Dedifferentiated amniotic fluid mesenchymal stem cell (primary cell): ENCODE measurements at regions not wholly inside any gene's neighbourhood (a gene's known extent, or its start where the extent isn't known, plus 50 kb on each side); places are given as distances from the start of the nearest gene placed in this dataset.

Source experiments
- DNase-seq: peaks from one replicate; pipeline ENCODE4 v3.0.0-alpha.2; 2016; ENCODE audit errors: extremely low spot score

DNA sequence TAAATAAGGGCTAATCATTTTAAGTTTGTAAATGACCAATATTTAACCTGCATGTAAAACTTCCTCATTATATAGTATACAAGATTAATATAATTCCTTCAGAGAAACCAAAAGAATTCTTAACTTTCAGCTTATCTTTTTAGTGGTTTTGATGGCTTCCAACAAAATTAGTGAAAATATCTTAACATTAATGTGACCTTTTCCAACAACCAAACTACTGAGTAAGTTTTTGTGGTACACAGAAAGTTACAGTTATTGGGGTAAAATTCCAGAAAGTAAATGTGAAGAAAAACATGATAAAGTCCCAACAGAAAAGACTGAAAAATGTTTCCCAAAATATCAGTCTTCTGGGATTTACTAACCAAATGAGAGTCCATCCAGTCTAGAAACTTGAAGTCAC, 111.0 kb upstream of the PDE3A start:
- DNase-seq, result no peak

GRCh38 chr12:20259786-20260185, 108.6 kb upstream of the PDE3A start:
- DNase-seq, result no peak

DNA sequence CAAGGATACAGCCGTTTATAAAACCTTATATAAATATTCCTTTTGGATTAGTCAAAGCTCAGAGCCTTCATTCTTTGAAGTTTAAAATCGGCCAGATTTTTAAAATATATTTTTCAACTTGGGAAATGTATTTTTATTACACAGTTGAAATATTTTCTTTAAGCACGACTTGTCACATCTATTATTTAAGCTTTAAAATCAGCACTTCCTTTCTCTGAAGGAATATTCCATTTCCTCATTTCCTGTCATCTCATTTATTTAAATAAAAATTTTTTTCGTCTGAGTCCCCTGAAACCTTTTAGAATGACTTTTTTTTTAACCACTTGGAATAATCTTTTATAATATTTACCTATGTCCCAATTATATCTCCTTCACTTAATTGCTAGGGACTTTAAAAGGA, 107.5 kb upstream of the PDE3A start:
- DNase-seq, result no peak

DNA sequence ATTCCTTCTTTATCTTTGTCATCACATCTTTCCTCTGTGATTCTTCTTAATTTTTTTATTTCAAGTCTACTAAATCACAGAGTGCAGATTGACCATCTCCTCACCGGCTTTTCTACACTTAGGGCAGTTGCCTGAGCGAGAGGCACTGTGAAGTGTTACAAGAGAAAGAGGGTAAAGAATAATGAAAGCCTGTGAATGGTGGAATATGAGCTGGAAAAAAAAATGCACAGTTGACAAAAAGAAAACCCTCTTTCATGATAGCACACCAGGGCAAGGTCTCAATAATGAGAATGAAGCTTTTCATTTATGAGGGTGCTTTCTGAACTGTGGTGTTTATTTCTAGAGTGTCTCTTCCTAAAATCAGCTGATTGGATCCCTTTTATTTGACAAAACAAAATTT, 106.2 kb upstream of the PDE3A start:
- no peak for DNase-seq

- DNase-seq, result no peak
Measured at GRCh38 chr12:20264026-20264425, 104.3 kb upstream of the PDE3A start.

GRCh38 chr12:20264608-20265114, 103.7 kb upstream of the PDE3A start:
- DNase-seq, result peak; percentile 44

DNA sequence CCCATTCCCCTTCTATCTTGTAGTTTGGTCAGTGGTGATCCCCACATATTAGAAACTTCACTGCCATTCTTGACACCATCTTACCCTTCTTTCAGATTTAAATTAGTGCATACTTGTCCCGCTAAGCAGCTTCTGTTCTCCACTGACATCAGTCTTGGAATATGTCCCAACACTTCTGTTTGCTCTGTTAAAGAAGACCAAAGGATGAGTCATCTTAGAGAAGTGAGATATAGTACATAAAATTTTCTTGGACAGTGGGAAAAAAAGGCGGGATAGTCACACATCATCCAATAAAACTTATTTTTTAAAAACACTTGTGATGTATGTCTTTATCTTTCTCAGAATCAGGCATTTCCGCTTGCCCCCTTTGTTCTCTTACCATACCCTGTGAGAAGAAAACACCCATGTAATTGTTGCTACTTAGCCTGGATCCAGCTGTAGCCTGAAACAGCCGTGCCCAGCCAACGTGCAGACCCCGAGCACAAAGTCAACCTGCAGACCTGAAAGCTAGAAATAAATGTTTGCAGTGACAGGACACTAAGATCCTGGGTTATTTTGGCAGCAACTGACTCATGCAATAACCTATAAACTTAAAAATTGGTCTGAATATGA, 100.1 kb upstream of the PDE3A start:
- DNase-seq, result no peak

DNA sequence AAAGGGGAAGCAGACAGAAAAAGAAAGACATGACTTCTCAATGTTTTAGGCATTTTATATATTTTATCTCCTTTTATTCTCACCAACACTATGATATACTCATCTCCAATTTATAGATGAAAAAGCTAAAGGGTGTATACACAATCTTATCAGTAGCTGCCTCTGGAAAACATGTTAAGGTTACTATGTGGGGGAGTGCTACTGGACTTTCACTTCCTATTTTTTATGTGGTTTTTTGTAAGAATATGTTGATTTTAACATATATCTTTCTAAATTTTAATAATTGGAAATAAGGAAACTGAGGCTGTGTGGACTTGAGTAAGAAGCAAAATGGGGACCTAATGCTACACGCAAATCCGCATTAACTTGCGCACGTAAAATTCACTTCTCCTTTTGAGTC, 99.6 kb upstream of the PDE3A start:
- no peak for DNase-seq

GRCh38 chr12:20269337-20270067, 98.8 kb upstream of the PDE3A start:
- DNase-seq, result no peak

DNA sequence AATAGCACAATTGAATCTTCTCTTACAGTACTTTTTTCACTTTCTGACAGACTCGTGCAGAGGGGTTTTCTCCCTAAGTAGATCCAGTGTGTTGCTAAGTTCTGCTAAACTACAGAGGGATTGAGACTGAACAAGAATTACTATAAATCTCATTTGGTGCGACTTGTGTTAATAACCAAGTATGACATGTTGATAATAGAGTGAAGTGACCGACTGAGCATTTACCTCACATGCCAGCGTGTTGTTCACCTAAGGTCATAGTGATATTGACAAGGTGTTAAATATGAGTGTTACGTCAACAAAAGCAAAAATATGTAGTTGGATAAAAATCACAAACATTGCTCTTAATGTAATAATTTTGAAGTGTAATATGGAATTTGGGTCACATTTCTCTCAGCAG, 97.8 kb upstream of the PDE3A start:
- no peak for DNase-seq

GRCh38 chr12:20272161-20272560, 96.2 kb upstream of the PDE3A start:
- no peak for DNase-seq

DNA sequence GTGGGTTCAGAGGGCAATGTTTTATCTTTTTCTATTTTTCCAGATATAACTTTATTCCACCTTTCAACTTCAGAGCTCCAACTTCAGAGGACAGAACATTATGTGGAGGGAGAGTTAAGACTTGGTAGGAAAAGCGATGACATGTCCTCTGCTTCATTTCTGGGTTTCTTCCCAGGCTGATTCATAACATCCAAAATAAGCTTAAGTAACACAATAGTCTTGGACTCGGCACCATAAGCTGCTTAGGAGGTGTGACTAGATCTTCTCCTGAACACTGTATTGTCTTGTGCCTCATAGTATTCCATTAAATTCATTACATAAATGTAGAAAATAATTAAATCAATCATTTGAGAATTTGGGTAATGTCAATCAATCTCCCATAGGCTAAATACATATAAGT, 95.5 kb upstream of the PDE3A start:
- no peak for DNase-seq

GRCh38 chr12:20274008-20274407, 94.3 kb upstream of the PDE3A start:
- no peak for DNase-seq

DNA sequence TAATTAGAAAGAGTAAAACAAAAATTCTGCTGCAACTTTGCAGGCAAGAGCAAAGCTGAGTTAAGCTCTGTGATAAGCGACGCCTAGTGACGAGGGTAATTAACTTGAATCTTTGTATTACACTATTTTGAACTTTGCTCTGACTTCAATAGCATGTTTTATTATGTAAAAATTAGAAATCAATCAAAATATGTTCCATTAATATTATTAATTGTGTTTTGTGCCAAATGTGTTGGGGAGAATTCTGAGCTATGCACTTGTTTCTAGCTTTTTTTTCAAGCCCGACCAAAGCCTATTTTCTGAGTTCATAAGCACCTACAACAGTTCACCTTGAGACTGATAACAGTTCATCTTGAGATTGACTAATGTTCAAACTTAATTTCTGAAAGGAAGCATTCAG, 90.1 kb upstream of the PDE3A start:
- DNase-seq, result no peak

GRCh38 chr12:20280515-20280914, 87.8 kb upstream of the PDE3A start:
- no peak for DNase-seq

DNA sequence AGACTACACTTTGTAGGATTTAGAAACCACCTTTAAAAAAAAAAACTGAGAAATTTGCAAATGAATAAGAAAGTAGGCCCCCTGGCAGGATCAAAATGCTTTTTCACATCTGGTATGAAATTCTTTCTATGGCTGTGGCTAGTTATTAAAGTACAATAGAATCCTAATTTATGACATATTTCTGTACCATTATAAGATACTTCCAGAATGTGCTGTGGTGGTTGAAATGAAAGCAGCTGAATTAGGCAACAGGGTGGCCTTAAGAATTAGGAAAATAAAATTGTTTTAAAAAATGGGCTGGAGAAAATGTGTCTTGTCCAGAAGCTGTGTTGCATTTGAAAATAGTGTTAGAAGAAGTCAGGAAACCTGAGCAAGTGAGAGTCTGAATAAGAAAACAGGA, 85.9 kb upstream of the PDE3A start:
- no peak for DNase-seq

- no peak for DNase-seq
Measured at GRCh38 chr12:20283482-20283881, 84.9 kb upstream of the PDE3A start.

DNA sequence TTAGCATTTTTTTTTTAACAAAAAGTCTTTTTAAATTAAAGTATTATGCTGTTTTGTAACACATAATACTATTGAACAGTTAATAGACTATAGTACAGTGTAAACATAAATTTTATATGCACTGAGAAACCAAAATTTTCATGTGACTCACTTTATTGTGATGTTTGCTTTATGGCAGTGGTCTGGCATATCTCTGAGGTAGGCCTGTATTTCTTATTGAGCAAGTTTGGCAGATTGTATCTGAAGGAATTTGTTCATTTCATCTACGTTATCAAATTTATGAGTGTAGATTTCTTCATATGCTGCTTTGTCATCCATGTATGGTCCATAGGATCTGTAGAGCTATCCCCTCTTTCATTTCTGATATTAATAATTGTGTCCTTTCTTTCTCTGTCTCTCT, 78.8 kb upstream of the PDE3A start:
- DNase-seq, result no peak

DNA sequence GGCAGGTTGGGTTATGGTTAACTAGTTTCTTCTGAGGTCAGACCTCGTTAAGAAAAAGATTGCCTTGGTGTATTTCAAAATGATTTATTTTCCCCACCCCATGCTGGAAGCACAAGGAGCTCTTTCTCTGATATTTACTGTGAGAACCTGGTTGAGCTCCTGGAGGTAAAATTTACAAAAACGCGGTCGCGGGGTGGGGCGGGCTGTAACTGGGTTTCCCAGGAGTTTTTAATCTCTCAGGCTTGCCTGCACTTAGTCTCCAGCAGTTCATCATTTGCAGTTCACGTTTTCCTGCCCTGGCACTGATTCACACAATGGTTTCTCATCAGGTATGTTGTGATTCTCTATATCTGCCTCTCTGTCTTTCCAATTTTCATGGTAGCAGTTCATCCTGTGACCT, 67.9 kb upstream of the PDE3A start:
- no peak for DNase-seq

DNA sequence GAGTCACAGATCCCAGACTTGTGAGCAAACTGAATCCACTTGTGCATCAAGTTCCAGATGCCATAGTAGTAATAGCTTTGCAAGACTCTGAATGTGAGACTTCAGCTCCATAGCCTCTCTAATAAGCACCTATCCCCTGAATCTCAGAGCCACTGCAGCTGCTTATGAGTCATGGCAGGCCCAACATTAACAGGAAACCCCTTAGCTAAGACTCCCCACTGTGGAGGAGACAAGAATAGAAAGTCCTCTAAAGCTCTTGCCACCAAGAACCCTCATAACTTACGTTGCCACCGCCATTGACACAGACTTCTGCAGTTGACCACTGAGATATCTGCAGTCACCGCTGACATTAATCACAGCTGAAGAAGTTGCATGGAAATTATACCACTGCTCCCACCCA, 62.9 kb upstream of the PDE3A start:
- DNase-seq, result no peak

DNA sequence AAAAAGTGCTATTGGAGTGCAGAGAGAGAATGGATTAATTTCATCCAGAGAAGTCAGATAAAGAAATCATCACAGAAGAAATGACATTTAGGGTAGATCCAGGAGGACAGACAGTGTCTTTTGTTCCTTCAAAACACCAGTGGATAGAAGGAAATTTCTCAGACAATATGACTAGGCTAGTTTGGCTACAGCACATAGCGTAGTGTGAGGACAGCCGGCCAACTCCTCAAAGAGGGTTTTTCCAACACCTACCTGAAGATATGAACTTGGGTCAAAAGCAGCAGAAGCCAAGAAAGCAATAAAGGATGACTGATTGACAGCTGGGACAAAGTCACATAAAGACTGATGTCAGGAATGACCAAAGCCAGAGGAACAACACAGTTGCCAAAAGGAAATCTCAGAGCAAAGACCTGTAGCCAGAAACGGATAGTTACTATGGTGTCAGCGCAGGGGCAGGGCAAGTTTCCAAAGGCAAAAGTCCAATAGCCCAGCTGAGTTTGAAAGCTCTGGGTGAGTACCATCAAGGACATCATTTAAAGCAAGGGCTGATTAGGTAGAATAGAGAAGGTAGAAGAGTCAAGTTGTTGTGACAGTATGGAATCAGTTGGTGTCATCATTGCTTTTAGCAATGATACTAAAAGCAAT, 58.7 kb upstream of the PDE3A start:
- no peak for DNase-seq

DNA sequence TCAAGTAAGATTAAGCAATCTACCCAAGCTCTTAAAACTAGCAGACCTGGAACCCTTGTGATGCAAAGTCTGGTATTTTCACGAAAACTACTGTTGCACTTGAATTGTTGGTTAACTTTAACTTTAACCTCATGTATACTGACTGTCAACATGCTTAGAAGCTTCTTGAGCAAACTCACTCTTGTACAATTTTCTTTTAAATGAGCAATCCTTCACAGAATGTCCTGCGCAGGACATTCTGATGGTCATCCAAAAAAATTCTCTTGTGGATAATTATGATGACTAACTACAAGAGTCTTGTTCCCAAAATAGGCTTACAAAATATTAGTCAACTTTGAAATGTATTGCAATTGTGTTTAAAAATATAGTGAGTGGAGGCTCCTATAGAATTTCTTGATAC, 54.0 kb upstream of the PDE3A start:
- DNase-seq, result peak; percentile 61

GRCh38 chr12:20317554-20317953, 50.8 kb upstream of the PDE3A start:
- DNase-seq, result no peak
